ENCODE measurements at regions not wholly inside any gene's neighbourhood (a gene's known extent, or its start where the extent isn't known, plus 50 kb on each side); places are given as distances from the start of the nearest gene placed in this dataset.

DNA sequence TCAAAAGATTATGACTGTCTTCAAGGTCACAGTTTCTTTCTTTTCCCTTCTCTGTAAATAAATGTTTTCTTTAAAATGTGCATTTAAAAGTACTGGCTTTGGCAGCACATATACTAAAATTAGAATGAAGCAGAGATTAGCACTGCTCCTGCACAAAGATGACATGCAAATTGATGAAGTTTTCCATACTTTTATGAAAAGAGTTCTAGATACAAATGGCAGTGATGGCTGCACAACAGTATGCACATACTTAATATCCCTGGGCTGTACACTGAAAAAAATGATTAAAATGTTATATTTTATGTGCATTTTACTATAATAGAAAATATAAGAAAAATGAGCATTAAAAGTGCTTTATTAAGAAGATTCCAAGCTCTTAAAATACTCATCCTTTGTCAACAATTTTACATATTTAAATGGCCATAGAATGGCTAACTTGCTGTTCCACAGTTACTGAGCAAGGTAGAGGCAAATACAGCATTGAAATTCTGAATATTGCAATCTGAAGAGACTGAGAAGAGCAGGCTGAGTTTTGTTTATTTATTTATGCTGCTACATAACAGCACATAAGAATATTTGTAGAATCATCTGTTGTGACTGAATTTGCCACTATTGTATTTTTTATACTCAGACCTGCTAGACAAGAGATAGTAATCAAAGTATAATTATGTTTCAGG lies 117.8 kb downstream of the GPR37 start:
- no peak for TF ChIP-seq EZH2 (IDR thresholded peaks at IDR 0.05; ENCODE audit: borderline replicate concordance, low read depth, low read length, severe bottlenecking)
- TF ChIP-seq CTCF (IDR thresholded peaks at IDR 0.05; ENCODE audit: borderline replicate concordance, extremely low read depth, low read length, poor library complexity, severe bottlenecking) = no peak
